ENCODE measurements at regions not wholly inside any gene's neighbourhood (a gene's known extent, or its start where the extent isn't known, plus 50 kb on each side); places are given as distances from the start of the nearest gene placed in this dataset.
"Not testable (repeated sequence)": the region's sequence is repeated elsewhere in the genome, so short reads cannot be mapped to it uniquely, and the experiment has no call there.

DNA sequence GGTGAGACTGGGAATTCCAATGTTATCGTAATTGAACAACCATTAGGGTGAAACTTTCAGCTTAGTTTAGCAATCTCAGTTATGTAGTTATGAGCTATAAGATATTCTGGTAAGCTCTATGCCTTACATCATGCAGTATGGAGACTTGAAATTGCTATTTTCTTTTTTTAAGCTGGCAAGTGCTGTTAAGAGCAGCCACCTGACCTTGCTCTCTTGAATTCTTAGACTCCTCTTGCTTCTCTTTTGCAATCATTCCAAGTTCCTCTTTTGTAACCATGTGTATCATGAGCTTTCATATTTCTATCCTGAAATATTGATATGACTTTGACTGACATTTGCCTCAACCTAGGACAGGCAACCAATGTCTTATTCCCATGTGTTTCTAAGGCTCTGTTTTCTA lies 446.3 kb upstream of the SLC35B3 start:
- DNase-seq = no peak

- no peak for DNase-seq
These were observed 444.0 kb upstream of the SLC35B3 start for GRCh38 chr6:8879334-8879733.

- DNase-seq = no peak
These were observed 440.6 kb upstream of the SLC35B3 start for GRCh38 chr6:8875986-8876385.

DNA sequence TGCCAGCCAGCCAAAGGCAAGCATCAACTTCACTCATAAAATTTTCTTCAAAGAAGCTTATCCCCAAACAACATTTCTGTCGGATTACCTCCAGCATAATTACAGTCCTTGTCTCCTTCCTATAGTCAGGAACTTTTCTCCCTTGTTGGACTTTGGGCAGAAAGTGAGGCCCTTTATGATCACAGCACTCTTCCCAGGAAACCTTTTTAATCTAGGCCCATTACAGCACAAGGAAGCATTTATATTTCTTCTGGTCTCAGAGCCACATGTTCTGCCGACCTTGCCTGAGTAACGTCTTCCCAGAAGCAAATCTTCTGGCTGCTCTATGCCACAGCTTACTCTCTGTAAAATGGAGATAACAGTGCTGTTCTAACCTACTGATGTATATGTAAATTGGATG lies 437.2 kb upstream of the SLC35B3 start:
- no peak for DNase-seq

DNA sequence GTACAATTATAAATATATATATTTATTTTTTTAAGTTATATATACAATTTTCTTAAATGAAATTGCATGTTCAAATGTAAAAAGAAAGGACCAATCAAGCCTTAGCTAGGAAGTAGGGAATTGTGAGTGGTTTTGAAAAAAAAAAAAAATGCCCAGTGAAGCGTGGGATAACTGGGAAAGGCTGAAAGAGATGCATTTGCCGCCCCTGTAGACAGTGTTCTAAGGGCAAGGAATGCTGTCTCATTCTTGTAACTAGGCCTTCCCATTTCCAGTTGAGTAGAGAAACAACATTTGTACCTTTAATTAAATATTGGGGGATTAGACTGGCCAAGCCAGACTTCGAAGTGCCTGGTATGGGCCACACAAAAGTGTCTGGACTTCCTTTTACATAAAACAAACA lies 430.1 kb upstream of the SLC35B3 start:
- DNase-seq = no peak

DNA sequence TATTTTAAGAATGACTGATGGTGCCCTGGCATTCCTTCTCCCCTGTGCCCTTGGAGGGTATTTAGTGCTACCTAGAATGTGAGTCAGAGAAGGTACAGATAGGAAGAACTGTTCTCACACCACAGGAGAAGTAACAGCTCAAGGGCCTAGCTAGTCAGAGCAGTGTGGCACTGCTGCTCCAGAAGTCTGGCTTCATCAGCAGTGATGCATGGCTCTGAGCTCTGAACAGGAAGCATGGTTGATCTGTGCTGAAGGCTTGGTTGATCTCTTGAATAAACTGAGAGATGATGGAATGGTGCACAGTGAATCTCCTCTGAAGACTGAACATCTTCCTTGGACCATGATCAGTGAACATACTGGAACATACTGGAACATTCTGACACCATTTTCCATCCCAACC lies 425.3 kb upstream of the SLC35B3 start:
- no peak for DNase-seq

- no peak for DNase-seq
These were observed 424.2 kb upstream of the SLC35B3 start for GRCh38 chr6:8859501-8859900.

GRCh38 chr6:8858854-8859331 lies 423.5 kb upstream of the SLC35B3 start:
- DNase-seq = no peak

DNA sequence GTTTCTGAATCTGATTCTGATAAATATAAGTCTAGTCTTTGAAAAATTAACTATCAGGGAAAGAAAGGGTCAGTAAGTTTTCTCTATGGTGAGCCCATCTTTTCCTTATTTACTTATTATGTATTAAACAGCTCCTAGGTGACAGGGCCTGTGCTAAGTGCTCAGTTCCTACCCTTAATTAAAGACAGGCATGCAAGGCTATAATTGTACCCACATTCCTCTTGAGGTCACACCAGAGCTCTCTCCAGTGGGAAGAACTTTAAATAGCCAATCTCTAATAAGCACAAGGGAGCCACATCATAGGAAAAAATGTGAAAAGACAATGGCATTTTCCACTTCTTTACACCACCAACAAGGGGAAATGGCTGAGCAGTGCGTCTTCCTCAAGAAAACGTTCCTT lies 421.8 kb upstream of the SLC35B3 start:
- no peak for DNase-seq

- DNase-seq = no peak
These were observed 420.1 kb upstream of the SLC35B3 start for GRCh38 chr6:8855411-8855810.

- no peak for DNase-seq
These were observed 417.0 kb upstream of the SLC35B3 start for GRCh38 chr6:8852332-8852731.

DNA sequence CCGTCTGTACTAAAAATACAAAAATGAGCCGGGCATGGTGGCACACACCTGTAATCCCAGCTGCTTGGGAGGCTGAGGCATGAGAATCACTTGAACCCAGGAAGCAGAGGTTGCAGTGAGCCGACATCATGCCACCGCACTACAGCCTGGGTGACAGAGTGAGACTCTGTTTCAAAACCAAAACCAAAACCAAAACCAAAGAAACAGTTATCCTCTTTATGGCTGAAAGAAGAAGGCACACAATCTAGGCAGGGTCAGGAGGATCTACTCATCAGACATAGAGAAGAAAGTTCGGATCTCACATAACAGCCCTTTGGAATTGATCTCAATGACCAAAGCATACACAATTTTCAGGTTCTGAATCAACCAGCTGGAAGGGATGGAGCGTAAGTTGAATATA lies 411.3 kb upstream of the SLC35B3 start:
- not testable (repeated sequence) for DNase-seq

DNA sequence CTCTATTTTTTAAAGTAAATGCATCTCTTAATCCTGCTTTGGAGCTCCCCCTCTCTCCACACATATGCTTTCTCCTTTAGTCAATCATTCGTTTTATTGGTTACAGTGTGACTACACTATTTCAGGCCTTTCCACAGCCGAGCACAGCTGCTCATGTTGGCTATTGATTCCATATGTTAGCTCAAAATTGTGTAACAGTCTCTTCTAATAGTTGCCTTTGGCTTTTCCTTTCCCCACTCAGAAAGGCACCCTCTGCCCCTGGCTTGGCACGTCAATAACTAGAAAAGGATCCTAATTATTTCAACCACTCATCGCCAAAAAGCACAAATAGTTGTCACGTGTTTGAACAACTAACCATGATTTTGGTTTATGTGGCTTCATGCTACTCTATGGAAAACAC lies 410.3 kb upstream of the SLC35B3 start:
- DNase-seq = no peak

DNA sequence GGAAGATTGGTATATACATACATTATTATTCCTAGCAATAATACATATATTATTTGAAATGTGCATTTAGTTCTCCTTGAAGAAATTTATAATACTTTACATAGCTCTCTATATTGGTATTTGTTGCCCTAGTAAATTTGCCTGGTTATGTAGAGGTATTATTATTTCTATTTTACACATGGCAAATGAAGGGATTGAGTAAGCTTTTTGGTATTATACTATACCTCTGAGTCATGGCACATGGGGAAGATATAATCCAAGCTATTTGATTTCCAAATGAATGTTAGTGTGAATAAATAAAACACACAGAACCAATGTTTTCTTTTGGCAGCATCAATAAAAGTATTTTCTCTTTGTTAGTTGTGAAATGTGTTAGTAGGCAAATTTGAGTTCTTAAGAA lies 409.6 kb upstream of the SLC35B3 start:
- no peak for DNase-seq

DNA sequence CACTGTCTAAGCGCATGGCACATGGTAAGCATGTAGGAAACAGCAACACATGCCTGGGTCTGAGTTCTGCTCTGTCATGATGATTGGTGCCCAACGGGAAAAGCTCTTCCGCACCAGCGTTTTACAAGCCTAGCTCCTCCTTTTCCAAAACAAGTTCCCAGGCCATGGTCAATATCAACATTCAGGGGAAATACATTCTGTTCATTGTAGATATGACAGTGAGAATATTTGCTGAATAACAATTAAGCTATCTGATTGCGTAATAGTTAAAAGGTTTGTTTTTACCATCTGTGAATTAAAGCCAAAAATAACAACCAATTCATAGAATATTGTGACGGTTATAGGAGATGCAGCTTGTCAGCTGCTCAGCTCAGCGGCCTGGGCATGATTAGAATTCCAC lies 404.3 kb upstream of the SLC35B3 start:
- DNase-seq = no peak

- no peak for DNase-seq
These were observed 402.0 kb upstream of the SLC35B3 start for GRCh38 chr6:8837343-8837742.

GRCh38 chr6:8832695-8833094 lies 397.4 kb upstream of the SLC35B3 start:
- not testable (repeated sequence) for DNase-seq

DNA sequence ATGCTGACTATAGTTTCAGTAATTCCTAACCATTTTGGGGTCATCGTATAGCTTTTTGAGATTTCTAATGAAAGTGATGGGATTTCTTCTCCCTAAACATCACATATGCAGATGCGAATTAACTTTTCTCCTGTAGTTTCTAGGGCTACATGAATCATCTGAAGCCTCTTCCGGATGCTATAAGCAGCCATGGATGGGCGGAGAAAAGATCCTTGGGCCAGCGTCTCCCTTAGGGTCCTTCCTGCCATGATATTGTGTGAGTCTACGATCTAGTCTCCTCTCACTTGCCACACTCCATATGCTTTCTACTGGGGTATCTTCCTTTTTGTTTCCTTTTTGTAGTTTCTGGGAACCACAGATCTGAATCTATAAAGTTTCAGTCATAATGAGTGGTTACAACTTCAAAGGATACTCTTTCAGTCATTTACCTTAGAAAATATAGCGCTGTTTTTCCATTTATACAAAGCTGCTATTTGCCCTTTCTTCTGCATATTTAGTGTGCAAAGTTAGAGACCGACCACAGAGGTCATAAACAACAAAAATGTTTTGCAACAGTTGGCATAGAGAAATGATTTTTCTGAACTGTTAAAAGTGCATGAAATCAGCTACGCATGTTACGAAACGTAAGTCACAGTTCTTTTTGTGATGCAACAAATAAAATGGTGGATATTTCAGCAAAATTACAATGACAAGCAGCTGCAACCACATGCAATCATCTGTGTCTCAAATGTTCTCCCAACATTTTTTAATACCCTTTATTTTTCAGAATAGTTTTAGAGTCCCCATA lies 396.2 kb upstream of the SLC35B3 start:
- no peak for DNase-seq

DNA sequence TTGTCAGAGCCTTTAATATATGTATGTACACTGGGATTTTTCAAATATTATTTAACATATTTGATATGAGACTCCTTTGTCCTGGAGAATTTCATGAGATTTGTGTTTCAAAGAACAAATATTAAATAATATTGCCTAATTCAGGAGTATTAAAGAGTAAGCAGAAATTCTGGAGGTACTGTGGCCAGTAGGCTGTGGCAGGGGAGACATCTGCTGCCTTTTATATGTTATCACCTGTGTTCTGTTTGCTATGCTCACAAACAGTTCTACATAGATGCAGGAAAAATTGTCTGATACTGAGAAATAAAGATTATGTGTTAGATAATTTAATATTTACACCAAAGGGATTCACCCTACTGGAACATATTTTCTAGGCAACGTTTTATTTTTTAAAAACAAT lies 395.4 kb upstream of the SLC35B3 start:
- DNase-seq = no peak

DNA sequence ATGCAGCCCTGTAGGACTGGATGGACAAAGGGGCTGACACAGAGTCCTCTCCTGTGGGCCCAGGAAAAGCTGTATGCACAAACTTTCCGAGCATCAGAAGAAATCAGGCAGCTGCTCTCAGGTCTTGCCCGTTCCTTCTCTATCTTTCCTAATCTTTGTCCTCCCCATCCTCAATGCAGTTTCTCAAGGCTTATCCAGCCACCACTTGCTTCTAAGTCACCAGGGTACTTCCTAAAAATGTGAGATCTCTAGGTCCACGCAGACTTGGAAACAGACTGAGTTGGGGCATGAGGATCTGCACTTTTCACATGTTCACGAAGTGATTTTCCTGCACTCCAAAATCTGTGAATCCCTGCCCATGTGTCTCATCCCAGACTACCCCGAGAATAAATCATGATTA lies 394.5 kb upstream of the SLC35B3 start:
- no peak for DNase-seq

GRCh38 chr6:8829296-8829695 lies 394.0 kb upstream of the SLC35B3 start:
- no peak for DNase-seq

GRCh38 chr6:8828376-8828775 lies 393.0 kb upstream of the SLC35B3 start:
- DNase-seq = no peak

DNA sequence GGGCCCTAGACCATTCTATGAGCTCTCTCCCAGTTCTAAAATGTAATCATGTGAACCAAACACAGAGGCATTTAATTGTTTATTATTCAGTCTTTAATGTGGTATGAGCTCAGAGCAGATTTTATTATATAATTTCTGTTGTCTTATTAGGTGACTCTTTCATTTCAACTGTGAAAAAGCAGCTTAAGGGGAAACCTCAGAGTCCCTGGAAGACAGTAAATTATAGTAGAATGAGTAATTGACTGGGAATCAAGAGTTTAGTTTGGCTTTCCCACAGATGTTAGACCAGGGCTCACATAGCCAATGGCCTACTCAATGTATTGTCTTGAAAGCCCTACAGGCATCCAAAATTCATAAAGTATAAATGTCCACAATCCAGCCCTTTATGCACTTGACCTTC lies 390.4 kb upstream of the SLC35B3 start:
- no peak for DNase-seq

GRCh38 chr6:8821981-8822381 lies 386.6 kb upstream of the SLC35B3 start:
- no peak for DNase-seq

DNA sequence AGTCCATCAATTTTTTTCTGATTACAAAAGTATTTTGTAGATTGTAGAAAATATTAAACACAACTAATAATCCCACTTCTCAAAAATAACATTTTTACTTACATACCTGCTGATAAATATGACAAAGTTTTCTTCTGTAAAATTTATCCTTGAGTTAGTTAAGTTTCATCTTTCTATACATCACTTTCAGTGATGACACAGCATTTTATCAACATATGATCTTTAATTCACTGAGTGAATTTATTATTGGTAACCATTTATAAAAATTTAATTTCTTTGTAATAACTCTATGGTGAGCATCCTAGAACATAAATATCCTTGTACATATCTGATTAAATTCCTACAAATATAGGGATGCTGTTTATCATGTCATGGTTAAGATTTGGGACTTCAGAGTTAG lies 385.0 kb upstream of the SLC35B3 start:
- DNase-seq = no peak

Measured in occipital lobe (tissue), 1 donor.